Upper lobe of right lung (tissue), 1 donor: ENCODE measurements at regions not wholly inside any gene's neighbourhood (a gene's known extent, or its start where the extent isn't known, plus 50 kb on each side); places are given as distances from the start of the nearest gene placed in this dataset.

ENCODE experiments used
- ATAC-seq: fragments of 200-7000 bp; cut with Tn5 transposase; one replicate; pipeline ENCODE4 v1.9.1; 2020; ENCODE audit warnings: mild to moderate bottlenecking, moderate library complexity
- DNase-seq: peaks from one replicate; pipeline ENCODE4 v3.0.0-alpha.2; 2020
- H3K27ac ChIP-seq: fragments of 200-600 bp; one replicate; pipeline ENCODE4 v1.8.0; 2022
- H3K27me3 ChIP-seq: fragments of 200-600 bp; one replicate; pipeline ENCODE4 v1.8.0; 2022; ENCODE audit warnings: mild to moderate bottlenecking
- H3K36me3 ChIP-seq: fragments of 200-600 bp; one replicate; pipeline ENCODE4 v1.8.0; 2022
- H3K4me1 ChIP-seq: fragments of 200-600 bp; one replicate; pipeline ENCODE4 v1.8.0; 2022
- H3K4me3 ChIP-seq: fragments of 200-600 bp; one replicate; pipeline ENCODE4 v1.8.0; 2022; ENCODE audit warnings: mild to moderate bottlenecking
- H3K9me3 ChIP-seq: fragments of 200-600 bp; one replicate; pipeline ENCODE4 v1.8.0; 2022
- CTCF ChIP-seq: fragments of 200-600 bp; IDR thresholded peaks from one replicate; pipeline ENCODE4 v1.8.0; 2022; ENCODE audit warnings: antibody characterized with exemption
- intact Hi-C: fragments of 100-400 bp; cut with DNase I; formaldehyde crosslinking; loops from one replicate; pipeline ENCODE4 v1.11.0; 2022
- donor health status: DM: no; HTN: yes; CAD: no; lungs with severe emphysema.

DNA sequence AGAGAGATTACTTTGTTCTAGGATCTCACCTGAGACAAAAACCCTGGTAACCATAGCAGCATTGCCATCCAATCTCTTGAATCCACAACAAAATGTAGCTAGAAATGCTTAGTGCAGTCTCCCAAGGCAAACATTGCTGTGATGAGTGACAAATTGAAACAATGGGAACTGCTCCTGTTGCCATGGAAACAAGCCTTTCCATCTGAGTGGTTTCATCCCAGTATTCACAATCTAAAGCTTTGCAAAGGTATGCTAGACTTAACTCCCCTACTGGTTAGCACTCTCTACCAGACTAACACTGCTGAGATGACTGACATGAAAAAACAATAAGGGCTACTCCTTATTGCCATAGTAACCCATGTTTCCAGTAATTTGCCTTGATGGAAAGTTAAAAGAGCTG is 172.6 kb upstream of the CNTN3 start:
- intact Hi-C loops = no loop called here
- Histone ChIP-seq H3K9me3 (no peaks in the 10 kb centered on the region), H3K36me3 (no peaks in the 10 kb centered on the region), H3K4me3 (no peak overlapping the region), H3K4me1 (no peaks in the 10 kb centered on the region), H3K27me3 (no peaks in the 10 kb centered on the region), H3K27ac (no peak overlapping the region)
- DNase-seq (no peak), ATAC-seq (no peak)
- TF ChIP-seq CTCF = no peak

- DNase-seq (no peak), ATAC-seq (no peak)
- intact Hi-C loops = no loop called here
- Histone ChIP-seq H3K27ac (no peak overlapping the region), H3K9me3 (no peaks in the 10 kb centered on the region), H3K36me3 (no peaks in the 10 kb centered on the region), H3K4me3 (no peak overlapping the region), H3K27me3 (no peaks in the 10 kb centered on the region), H3K4me1 (no peaks in the 10 kb centered on the region)
- TF ChIP-seq CTCF = no peak
These were observed 156.9 kb upstream of the CNTN3 start for GRCh38 chr3:74771401-74771800.

DNA sequence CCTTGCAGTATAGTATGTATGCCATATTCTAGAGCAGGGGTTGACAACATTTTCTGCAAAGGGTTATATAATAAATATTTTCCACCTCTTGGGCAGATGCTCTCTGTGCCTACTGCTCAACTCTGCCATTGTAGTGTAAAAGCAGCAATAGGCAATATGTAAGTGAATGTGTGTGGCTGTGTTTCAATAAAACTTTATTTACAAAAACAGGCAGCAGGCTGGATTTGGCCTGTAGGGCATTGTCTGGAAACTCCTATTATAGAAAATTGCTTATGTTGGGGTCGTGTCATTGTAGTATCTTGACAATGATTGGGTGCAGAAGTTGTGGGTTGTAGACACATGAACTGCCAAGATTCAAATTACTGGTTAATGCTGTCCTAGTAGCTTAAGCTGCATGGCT is 153.6 kb upstream of the CNTN3 start:
- DNase-seq (no peak), ATAC-seq (no peak)
- Histone ChIP-seq H3K9me3 (no peaks in the 10 kb centered on the region), H3K4me3 (no peak overlapping the region), H3K27me3 (no peaks in the 10 kb centered on the region), H3K27ac (no peak overlapping the region), H3K4me1 (no peaks in the 10 kb centered on the region), H3K36me3 (no peaks in the 10 kb centered on the region)
- no peak for TF ChIP-seq CTCF
- intact Hi-C loops = no loop called here

DNA sequence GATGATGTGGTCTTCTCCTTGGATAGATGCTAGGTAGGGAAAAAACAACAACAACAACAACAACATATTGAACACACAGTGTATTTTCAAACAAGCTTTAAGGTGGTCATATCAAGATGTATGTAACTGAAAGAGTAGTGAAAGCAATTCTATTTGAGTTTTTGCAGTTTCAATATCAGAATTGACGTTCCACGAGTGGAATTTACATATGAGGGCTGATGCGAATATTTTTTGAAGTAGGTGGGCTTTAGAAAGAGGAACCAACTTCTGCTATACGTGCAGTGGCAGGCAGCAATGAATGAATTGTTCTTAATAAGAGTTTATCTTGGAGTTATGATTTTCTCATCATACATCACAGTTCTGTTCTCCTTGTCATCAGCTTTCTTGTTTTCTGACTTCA is 151.9 kb upstream of the CNTN3 start:
- DNase-seq (no peak), ATAC-seq (no peak)
- Histone ChIP-seq H3K4me1 (no peaks in the 10 kb centered on the region), H3K27me3 (no peaks in the 10 kb centered on the region), H3K36me3 (no peaks in the 10 kb centered on the region), H3K9me3 (no peaks in the 10 kb centered on the region), H3K4me3 (no peak overlapping the region), H3K27ac (no peak overlapping the region)
- intact Hi-C loops = no loop called here
- no peak for TF ChIP-seq CTCF

DNA sequence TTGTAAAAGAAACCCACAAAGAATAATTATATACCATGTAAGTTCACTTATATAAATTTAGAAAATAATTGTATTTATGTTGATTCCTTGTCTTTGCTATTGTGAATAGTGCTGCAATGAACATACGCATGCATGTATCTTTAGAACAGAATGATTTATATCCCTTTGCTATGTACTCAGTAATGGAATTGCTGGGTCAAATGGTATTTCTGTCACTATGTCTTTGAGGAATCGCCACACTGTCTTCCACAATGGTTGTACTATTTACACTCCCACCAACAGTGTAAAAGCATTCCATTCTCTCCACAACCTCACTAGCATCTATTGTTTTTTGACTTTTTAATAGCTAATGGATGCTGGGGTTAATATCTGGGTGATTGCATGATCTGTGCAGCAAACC is 149.4 kb upstream of the CNTN3 start:
- no peaks in the 10 kb centered on the region for H3K9me3 ChIP-seq
- no peaks in the 10 kb centered on the region for H3K36me3 ChIP-seq
- intact Hi-C loops = no loop called here
- DNase-seq = no peak
- ATAC-seq = no peak
- no peak overlapping the region for H3K4me3 ChIP-seq
- TF ChIP-seq CTCF = no peak
- H3K27me3 ChIP-seq = no peaks in the 10 kb centered on the region
- no peaks in the 10 kb centered on the region for H3K4me1 ChIP-seq
- H3K27ac ChIP-seq = no peak overlapping the region

- Histone ChIP-seq H3K4me1 (no peaks in the 10 kb centered on the region), H3K36me3 (no peaks in the 10 kb centered on the region), H3K9me3 (no peaks in the 10 kb centered on the region), H3K27me3 (no peaks in the 10 kb centered on the region), H3K4me3 (no peak overlapping the region), H3K27ac (no peak overlapping the region)
- intact Hi-C loops = no loop called here
- ATAC-seq (no peak), DNase-seq (no peak)
- no peak for TF ChIP-seq CTCF
These were observed 142.2 kb upstream of the CNTN3 start for GRCh38 chr3:74756674-74757073.
